Fibroblast of peridontal ligament (primary cell): ENCODE measurements at regions not wholly inside any gene's neighbourhood (a gene's known extent, or its start where the extent isn't known, plus 50 kb on each side); places are given as distances from the start of the nearest gene placed in this dataset.
"Not testable (repeated sequence)": the region's sequence is repeated elsewhere in the genome, so short reads cannot be mapped to it uniquely, and the experiment has no call there.

ENCODE experiments used
- DNase-seq: peaks from one replicate; pipeline ENCODE4 v3.0.0-alpha.2; 2010; ENCODE audit errors: extremely low read depth

DNA sequence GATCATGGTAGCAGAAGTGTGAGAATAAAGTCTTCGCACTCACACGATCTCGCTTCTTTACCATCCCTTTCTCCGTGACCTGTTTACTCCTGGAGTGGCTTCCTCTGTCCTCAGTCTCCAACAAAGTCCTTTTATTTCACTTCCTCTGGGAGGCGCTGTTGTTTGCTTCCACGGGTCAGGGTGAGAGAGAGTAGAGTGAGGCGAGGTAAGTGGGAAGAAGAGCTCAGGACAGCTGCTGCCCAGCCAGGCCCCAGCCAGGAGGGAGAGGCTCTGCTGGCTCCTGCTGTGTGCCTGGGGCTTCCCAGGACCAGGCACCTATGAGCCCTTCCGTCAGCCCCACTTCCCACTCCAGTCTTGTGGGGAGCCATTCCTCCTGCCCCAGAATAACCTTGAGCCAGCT lies 242.1 kb downstream of the FGF9 start:
- DNase-seq: no peak

GRCh38 chr13:21917086-21918015 lies 246.5 kb downstream of the FGF9 start:
- DNase-seq: no peak

DNA sequence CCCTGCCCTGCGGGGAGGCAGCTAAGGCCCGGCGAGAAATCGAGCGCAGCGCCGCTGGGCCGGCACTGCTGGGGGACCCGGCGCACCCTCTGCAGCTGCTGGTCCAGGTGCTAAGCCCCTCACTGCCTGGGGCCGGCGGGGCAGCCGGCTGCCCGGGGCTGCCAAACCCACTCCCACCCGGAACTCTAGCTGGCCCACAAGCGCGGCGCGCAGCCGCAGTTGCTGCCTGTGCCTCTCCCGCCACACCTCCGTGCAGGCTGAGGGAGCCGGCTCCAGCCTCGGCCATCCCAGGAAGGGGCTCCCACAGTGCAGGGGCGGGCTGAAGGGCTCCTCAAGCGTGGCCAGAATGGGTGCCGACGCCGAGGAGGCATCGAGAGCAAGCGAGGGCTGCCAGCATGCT lies 249.9 kb downstream of the FGF9 start:
- DNase-seq: not testable (repeated sequence)

DNA sequence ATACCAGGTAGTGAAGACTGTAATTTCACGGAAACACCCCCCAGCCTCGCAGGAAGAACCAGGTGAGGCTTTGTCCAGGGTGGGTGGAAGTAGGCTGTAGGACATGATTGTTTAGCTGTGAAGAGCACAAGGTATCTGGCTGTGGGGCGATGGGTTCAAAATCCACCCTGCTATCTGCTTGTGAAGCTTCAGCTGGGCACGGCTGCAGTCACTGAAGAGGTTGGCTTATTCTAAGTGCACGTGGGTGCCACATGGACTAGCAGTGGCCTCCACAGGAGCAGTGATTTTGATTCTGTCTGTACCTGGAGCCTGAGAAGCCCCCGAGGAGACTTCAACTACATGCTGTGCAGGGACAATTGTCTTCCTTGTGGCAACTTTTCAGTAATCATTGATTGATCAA lies 254.1 kb downstream of the FGF9 start:
- no peak for DNase-seq

GRCh38 chr13:21925720-21926119 lies 254.8 kb downstream of the FGF9 start:
- no peak for DNase-seq

- no peak for DNase-seq
Observed at GRCh38 chr13:21929400-21929799, 258.5 kb downstream of the FGF9 start.

GRCh38 chr13:21930536-21930935 lies 259.7 kb downstream of the FGF9 start:
- no peak for DNase-seq

DNA sequence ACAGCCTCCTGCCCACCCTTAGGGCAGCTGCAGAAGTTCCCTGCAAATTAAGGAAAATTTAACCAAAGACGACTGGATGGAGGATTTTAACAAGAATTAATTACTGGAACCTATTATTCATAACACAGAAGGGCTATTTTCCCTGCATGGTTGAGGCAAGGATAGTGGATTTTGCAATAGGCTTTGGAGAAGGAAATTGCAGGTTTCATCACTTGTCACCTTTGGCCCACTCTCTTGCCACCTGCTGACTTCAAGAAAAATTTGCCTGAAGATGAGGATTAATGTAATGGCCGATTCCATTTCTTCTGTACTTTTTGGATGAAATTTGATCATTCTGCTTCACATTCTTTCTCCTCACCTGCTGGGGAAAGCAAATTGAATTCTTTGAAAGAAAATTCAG lies 261.7 kb downstream of the FGF9 start:
- no peak for DNase-seq

DNA sequence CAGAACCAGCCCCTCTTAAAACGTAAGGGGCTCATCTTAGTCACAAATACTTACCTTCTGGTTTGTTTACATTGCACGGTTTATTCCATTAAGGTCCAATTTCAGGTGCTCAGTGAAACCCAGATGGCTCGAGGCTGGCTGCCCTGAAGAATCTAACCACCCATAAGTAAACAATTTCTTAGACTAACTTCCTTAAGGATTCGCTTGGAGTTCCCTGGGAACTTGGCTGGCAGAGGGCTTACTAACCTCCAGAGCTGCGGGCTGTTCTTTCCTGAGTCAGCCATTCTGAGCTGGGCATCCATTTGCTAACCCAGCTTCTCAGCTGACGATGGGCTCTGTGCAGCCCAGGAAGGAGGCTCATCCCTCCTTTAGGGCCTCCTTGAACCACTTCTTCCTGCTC lies 262.1 kb downstream of the FGF9 start:
- no peak for DNase-seq

GRCh38 chr13:21934284-21934683 lies 263.4 kb downstream of the FGF9 start:
- no peak for DNase-seq

DNA sequence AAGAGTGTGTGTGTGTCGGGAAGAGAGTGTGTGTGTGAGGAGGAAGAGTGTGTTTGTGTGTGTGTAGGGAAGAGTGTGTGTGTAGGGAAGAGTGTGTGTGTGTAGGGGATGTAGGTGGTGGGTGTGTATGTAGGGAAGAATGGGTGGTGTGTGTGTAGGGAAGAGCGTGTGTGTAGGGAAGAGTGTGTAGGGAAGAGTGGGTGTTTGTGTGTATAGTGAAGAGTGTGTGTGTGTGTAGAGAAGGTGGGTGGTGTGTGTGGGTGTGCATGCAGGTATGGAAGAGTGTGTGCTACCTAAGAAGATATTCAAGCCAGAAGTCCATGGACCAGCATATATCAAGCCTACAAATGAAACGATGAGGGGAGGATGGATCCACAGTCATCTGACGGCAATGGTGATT lies 265.8 kb downstream of the FGF9 start:
- DNase-seq: no peak

GRCh38 chr13:21938168-21938567 lies 267.3 kb downstream of the FGF9 start:
- no peak for DNase-seq

DNA sequence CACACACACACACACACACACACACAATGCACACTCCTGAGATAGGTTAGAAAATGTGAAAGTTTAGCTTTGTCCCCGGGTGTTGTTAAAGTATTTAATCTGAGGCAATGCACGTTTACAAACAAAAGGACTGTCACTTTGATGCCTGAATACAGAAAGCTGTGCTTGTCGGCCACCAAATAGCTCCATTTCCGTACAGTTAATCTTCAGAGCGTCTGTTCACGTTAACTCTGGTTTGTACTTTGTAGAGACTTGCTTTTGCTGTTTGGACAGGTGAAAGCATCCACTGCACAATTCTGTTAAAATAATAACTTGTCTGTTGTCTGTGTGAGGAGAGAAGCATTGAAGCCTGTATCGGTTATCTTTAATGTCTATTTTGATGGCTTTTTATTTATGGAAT lies 267.8 kb downstream of the FGF9 start:
- DNase-seq: no peak

GRCh38 chr13:21942061-21942460 lies 271.2 kb downstream of the FGF9 start:
- no peak for DNase-seq

GRCh38 chr13:21944610-21945009 lies 273.7 kb downstream of the FGF9 start:
- no peak for DNase-seq

DNA sequence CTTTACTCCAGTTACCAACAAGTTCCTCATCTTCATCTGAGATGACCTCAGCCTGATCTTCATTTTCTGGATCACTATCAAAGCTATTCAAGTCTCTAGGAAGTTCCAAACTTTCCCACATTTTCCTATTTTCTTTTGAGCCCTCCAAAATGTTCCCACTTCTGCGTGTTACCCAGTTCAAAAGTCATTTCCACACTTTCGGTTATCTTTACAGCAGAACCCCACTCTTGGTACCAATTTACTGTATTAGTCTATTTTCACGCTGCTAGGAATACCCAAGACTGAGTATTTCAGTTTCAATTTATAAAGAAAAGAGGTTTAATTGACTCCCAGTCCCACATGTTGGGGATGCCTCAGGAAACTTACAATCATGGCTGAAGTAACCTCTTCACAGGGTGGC lies 274.3 kb downstream of the FGF9 start:
- no peak for DNase-seq

GRCh38 chr13:21946964-21947363 lies 276.1 kb downstream of the FGF9 start:
- DNase-seq: no peak

GRCh38 chr13:21948769-21949474 lies 278.0 kb downstream of the FGF9 start:
- no peak for DNase-seq

DNA sequence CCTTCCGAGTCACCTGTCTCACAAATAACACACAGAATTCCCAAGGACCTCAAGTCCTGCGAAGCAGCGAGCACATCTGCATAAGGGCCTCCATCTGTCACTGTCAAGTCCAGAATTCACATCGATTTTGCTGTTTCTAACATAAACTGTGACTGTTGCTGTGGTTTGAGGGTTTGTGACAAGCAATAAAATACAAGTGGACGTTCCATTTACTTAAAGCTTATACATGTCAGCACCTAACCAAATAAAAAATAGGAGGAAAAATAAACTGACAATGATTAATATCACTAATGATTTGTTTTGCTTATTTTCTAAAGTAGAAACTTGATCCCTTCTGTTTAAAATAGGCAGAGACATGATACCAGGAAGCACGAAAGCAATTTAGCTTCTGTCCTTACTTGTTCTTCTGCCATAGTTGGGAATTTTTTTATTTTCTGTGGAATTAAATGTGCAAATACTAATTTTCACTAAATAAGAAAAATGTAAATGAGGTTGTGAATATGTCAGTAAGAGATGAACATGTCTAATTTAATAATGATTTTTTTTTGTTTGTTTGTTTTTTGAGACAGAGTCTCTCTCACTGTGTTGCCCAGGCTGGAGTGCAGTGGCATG lies 279.1 kb downstream of the FGF9 start:
- DNase-seq: no peak

GRCh38 chr13:21956666-21957065 lies 285.8 kb downstream of the FGF9 start:
- DNase-seq: no peak

GRCh38 chr13:21957833-21958232 lies 287.0 kb downstream of the FGF9 start:
- no peak for DNase-seq

GRCh38 chr13:21960108-21960507 lies 289.2 kb downstream of the FGF9 start:
- DNase-seq: no peak

DNA sequence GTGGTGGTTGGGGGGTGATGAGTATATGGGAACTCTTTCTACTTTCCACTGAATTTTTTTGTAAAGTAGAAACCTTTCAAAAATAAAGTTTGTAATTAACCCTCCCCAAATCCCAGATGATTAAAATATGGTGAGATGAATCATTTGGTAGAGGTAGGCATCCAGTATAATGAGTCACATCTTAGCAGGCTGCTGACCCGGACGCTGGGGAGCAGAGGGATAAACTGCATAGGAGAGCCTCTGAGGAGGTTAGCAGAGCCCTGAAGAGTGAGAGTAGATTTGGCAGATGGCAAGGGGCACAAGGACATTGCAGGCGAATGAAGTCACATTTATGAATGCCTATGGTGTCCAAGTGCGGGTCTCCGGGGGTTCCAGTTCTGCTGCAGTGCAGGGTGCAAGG lies 293.8 kb downstream of the FGF9 start:
- DNase-seq: no peak
